Esophagus muscularis mucosa (tissue), 3 donors: ENCODE measurements at regions not wholly inside any gene's neighbourhood (a gene's known extent, or its start where the extent isn't known, plus 50 kb on each side); places are given as distances from the start of the nearest gene placed in this dataset.

Experiments
- CTCF ChIP-seq, 3 experiments: fragments of 200-600 bp in 2 of 3; fragments of 450-650 bp in 1 of 3; sonication (generic) in 2 of 3; IDR thresholded peaks; one replicate each; pipeline ENCODE4 v1.5.1; 2017 to 2019; ENCODE audit warnings: antibody characterized with exemption in 3 of 3, mild to moderate bottlenecking in 2 of 3, moderate library complexity in 1 of 3
- POLR2A ChIP-seq: fragments of 450-650 bp; IDR thresholded peaks from one replicate; pipeline ENCODE4 v1.6.1; 2017; ENCODE audit warnings: antibody characterized with exemption, moderate library complexity, mild to moderate bottlenecking, low read depth
- POLR2AphosphoS5 ChIP-seq, 2 donors: sonication (generic); formaldehyde crosslinking; IDR thresholded peaks; one replicate each; pipeline ENCODE4 v1.6.1; 2017; ENCODE audit warnings: antibody characterized with exemption in 2 of 2

- TF ChIP-seq CTCF (IDR thresholded peaks at IDR 0.05) (no peak), POLR2AphosphoS5 (IDR thresholded peaks at IDR 0.05) (no peak), POLR2A (no peak)
Measured at GRCh38 chr12:124698998-124699305, 131.5 kb upstream of the NCOR2 start.
